ENCODE measurements at regions not wholly inside any gene's neighbourhood (a gene's known extent, or its start where the extent isn't known, plus 50 kb on each side); places are given as distances from the start of the nearest gene placed in this dataset.

- TF ChIP-seq POLR2A (IDR thresholded peaks at IDR 0.05; ENCODE audit: low read depth, low read length): no peak
- DNase-seq (ENCODE audit: insufficient read length, low spot score): no peak
- FAIRE-seq: no peak
Observed at GRCh38 chr1:87452648-87453047, 124.0 kb downstream of the LMO4 start.

- no peak for TF ChIP-seq POLR2A (IDR thresholded peaks at IDR 0.05; ENCODE audit: low read depth, low read length)
- no peak for FAIRE-seq
- no peak for DNase-seq (ENCODE audit: insufficient read length, low spot score)
Observed at GRCh38 chr1:87457408-87457807, 128.7 kb downstream of the LMO4 start.

GRCh38 chr1:87462894-87463293, 134.2 kb downstream of the LMO4 start:
- TF ChIP-seq POLR2A (IDR thresholded peaks at IDR 0.05; ENCODE audit: low read depth, low read length): no peak
- DNase-seq (ENCODE audit: insufficient read length, low spot score) (no peak), FAIRE-seq (no peak)

- FAIRE-seq (no peak), DNase-seq (ENCODE audit: insufficient read length, low spot score) (no peak)
- no peak for TF ChIP-seq POLR2A (IDR thresholded peaks at IDR 0.05; ENCODE audit: low read depth, low read length)
Observed at GRCh38 chr1:87464022-87464490, 135.4 kb downstream of the LMO4 start.

GRCh38 chr1:87466621-87467020, 137.9 kb downstream of the LMO4 start:
- DNase-seq (ENCODE audit: insufficient read length, low spot score) (no peak), FAIRE-seq (no peak)
- no peak for TF ChIP-seq POLR2A (IDR thresholded peaks at IDR 0.05; ENCODE audit: low read depth, low read length)

GRCh38 chr1:87472716-87473115, 144.0 kb downstream of the LMO4 start:
- DNase-seq (ENCODE audit: insufficient read length, low spot score) (no peak), FAIRE-seq (no peak)
- TF ChIP-seq POLR2A (IDR thresholded peaks at IDR 0.05; ENCODE audit: low read depth, low read length): no peak

- DNase-seq (ENCODE audit: insufficient read length, low spot score) (no peak), FAIRE-seq (no peak)
- TF ChIP-seq POLR2A (IDR thresholded peaks at IDR 0.05; ENCODE audit: low read depth, low read length): no peak
Observed at GRCh38 chr1:87473203-87473661, 144.6 kb downstream of the LMO4 start.

GRCh38 chr1:87474098-87474497, 145.4 kb downstream of the LMO4 start:
- DNase-seq (ENCODE audit: insufficient read length, low spot score) (no peak), FAIRE-seq (no peak)
- TF ChIP-seq POLR2A (IDR thresholded peaks at IDR 0.05; ENCODE audit: low read depth, low read length): no peak

- DNase-seq (ENCODE audit: insufficient read length, low spot score): no peak
- FAIRE-seq: no peak
Observed at GRCh38 chr1:87478231-87478630, 149.6 kb downstream of the LMO4 start.

GRCh38 chr1:87495147-87495546, 166.5 kb downstream of the LMO4 start:
- DNase-seq (ENCODE audit: insufficient read length, low spot score) (no peak), FAIRE-seq (no peak)

More at GRCh38 chr1:87478231-87478630, 149.6 kb downstream of the LMO4 start:
- TF ChIP-seq POLR2A (IDR thresholded peaks at IDR 0.05; ENCODE audit: low read depth, low read length): no peak

GRCh38 chr1:87495870-87496269, 167.2 kb downstream of the LMO4 start:
- FAIRE-seq (no peak), DNase-seq (ENCODE audit: insufficient read length, low spot score) (no peak)
- no peak for TF ChIP-seq POLR2A (IDR thresholded peaks at IDR 0.05; ENCODE audit: low read depth, low read length)

More at GRCh38 chr1:87495147-87495546, 166.5 kb downstream of the LMO4 start:
- TF ChIP-seq POLR2A (IDR thresholded peaks at IDR 0.05; ENCODE audit: low read depth, low read length): no peak

GRCh38 chr1:87497380-87498203, 168.9 kb downstream of the LMO4 start:
- no peak for FAIRE-seq
- TF ChIP-seq POLR2A (IDR thresholded peaks at IDR 0.05; ENCODE audit: low read depth, low read length): no peak
- DNase-seq (ENCODE audit: insufficient read length, low spot score): no peak

- DNase-seq (ENCODE audit: insufficient read length, low spot score) (no peak), FAIRE-seq (no peak)
- no peak for TF ChIP-seq POLR2A (IDR thresholded peaks at IDR 0.05; ENCODE audit: low read depth, low read length)
Observed at GRCh38 chr1:87501738-87502137, 173.1 kb downstream of the LMO4 start.

GRCh38 chr1:87505391-87505983, 176.8 kb downstream of the LMO4 start:
- DNase-seq (ENCODE audit: insufficient read length, low spot score): no peak
- FAIRE-seq: no peak
- no peak for TF ChIP-seq POLR2A (IDR thresholded peaks at IDR 0.05; ENCODE audit: low read depth, low read length)

GRCh38 chr1:87506147-87506546, 177.5 kb downstream of the LMO4 start:
- no peak for TF ChIP-seq POLR2A (IDR thresholded peaks at IDR 0.05; ENCODE audit: low read depth, low read length)
- DNase-seq (ENCODE audit: insufficient read length, low spot score): no peak
- peak; percentile 15 for FAIRE-seq
